Astrocyte of the cerebellum (primary cell): ENCODE measurements at regions not wholly inside any gene's neighbourhood (a gene's known extent, or its start where the extent isn't known, plus 50 kb on each side); places are given as distances from the start of the nearest gene placed in this dataset.

Source experiments
- DNase-seq: peaks from one replicate; pipeline ENCODE4 v3.0.0-alpha.2; 2011; ENCODE audit warnings: low read depth
- H3K4me3 ChIP-seq: 2 replicates; pipeline ENCODE4 v1.5.1; 2011; ENCODE audit warnings: mild to moderate bottlenecking, low read depth, low read length, moderate library complexity
- in situ Hi-C: cut with HindIII; loops from 2 replicates; pipeline ENCODE4 v1.10.0; 2017; ENCODE audit warnings: low sequenced_read_pairs
- TF ChIP-seq, protein P1 (sequence below): IDR thresholded peaks from 2 replicates; pipeline ENCODE4 v1.5.1; 2012; ENCODE audit warnings: low read length, low read depth, moderate library complexity, mild to moderate bottlenecking; ENCODE audit errors: missing control alignments

DNA sequence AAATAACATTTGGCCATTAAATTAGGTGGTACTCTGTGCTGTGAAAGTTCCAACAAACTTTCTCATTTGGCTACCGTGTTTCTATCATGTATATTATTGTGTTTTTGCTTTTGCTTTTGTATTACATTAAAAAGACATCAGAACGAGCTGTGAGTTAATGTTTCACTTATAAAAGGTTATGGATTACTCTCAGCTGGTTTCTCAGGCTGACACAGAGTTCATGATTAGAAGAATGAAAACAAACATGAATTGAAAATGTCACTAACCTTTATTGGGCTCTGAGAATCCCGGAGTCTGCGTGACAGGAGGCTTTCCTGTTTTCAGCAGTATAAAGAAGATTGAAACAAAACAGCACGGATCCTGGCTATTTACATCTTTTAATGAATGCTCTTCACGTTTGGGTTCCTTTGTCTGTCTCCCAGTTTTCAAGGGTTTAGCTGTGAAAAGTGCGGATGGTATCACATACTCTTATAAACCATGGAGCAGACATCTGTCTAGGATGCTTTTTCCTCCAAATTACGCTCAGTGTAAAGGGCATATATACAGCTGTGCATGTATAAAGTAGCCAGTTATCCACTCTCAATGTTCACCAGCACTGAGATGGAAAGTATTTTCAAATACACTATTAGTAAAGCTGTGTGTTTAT is 153.6 kb downstream of the PTCSC3 start:
- TF ChIP-seq, protein P1, sequence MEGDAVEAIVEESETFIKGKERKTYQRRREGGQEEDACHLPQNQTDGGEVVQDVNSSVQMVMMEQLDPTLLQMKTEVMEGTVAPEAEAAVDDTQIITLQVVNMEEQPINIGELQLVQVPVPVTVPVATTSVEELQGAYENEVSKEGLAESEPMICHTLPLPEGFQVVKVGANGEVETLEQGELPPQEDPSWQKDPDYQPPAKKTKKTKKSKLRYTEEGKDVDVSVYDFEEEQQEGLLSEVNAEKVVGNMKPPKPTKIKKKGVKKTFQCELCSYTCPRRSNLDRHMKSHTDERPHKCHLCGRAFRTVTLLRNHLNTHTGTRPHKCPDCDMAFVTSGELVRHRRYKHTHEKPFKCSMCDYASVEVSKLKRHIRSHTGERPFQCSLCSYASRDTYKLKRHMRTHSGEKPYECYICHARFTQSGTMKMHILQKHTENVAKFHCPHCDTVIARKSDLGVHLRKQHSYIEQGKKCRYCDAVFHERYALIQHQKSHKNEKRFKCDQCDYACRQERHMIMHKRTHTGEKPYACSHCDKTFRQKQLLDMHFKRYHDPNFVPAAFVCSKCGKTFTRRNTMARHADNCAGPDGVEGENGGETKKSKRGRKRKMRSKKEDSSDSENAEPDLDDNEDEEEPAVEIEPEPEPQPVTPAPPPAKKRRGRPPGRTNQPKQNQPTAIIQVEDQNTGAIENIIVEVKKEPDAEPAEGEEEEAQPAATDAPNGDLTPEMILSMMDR, result no peak
- in situ Hi-C loops, result no loop called here
- no peak for DNase-seq
- H3K4me3 ChIP-seq, result no peak overlapping the region

GRCh38 chr14:36021591-36022320 is 154.8 kb downstream of the PTCSC3 start:
- TF ChIP-seq, protein P1, result no peak
- H3K4me3 ChIP-seq, result no peak overlapping the region
- no peak for DNase-seq
- in situ Hi-C loops, result no loop called here

GRCh38 chr14:36021030-36021422 is 155.5 kb downstream of the PTCSC3 start:
- no peak for DNase-seq
- TF ChIP-seq, protein P1, result no peak
- no peak overlapping the region for H3K4me3 ChIP-seq
- in situ Hi-C loops, result no loop called here

DNA sequence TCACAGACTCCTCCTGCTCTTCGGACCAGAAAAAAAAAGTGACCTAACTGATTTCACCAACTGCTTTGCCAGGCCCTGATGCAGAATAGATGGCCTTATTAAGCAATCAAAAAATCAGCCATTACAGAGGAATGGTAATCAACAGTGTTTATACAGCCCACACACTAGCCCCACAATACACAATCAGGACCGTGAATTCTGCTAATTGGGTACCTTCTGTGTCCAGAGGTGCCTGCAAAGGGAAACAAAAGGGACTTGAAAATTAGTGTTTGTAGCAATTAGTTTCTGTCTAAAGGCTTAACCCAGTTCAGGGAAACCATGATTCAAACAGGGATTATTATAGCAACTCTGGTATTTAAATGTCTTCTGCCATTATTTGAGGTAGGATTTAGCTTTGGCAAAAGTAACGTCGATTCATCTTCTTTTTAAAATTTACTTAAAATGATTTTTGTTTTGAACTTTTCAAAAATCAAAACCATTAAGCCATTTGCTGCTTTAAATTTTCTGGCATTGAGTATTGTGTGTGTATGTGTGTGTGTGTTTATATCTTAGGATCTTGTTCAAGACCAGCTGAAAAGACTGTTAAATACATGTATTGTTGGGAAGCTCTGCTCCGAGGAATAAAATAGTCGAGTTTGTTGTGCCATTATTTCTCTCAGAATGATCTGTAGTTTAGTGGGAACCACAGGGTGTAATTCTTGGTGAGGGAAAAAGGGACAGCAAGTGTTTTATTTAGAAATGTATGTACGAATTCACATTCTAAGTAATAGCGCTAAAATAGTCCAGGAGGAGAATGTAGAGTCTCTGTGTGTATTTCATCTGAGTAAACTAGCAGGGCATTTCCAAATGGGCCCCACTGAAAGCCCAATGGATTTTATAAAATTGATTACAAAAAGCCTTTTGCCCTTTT is 156.1 kb downstream of the PTCSC3 start:
- no peak for DNase-seq
- no peak overlapping the region for H3K4me3 ChIP-seq
- TF ChIP-seq, protein P1, result no peak
- in situ Hi-C loops, result no loop called here

DNA sequence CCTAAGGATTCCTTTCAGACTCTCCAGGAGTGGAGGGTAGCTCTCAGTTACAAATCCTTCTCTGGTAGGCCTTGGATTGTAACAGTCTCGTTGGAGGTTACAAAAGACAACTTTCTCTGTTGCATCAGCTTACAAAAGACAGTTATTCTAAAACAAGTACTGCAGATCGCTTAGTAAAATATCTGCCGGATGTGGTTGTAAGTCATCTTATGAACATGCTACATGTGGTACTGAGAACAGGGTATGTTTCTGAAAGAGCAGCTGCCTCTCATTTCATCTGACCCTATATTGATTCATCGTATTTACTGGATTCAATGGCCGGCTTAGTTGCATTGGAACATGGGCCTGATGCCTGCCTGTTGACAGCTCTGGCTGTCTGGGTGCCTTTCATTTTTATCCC is 157.4 kb downstream of the PTCSC3 start:
- DNase-seq, result no peak
- TF ChIP-seq, protein P1, result no peak
- in situ Hi-C loops, result no loop called here
- H3K4me3 ChIP-seq, result no peak overlapping the region

DNA sequence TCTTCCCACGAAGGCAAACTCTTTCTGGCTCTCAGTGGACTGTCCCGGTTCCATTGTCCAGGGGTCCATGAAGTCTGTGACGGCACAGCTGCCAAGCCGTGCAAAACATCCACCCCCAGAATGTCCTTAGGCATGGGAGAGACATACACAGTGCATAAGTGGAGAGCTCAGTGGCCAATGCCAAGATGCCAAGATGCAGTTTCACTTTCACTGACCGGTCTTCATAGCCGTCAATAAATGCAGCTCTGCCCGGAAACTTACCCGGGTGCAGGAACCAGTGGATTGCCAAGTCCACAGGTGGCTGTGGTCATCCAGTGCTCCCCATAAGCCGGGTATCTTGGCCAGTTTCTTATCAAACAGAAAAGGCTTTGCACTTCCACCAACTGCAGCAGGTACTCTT is 162.3 kb downstream of the PTCSC3 start:
- H3K4me3 ChIP-seq, result no peak overlapping the region
- TF ChIP-seq, protein P1, result no peak
- DNase-seq, result no peak
- in situ Hi-C loops, result no loop called here
